ENCODE measurements at regions not wholly inside any gene's neighbourhood (a gene's known extent, or its start where the extent isn't known, plus 50 kb on each side); places are given as distances from the start of the nearest gene placed in this dataset.
"Not testable (repeated sequence)": the region's sequence is repeated elsewhere in the genome, so short reads cannot be mapped to it uniquely, and the experiment has no call there.

DNA sequence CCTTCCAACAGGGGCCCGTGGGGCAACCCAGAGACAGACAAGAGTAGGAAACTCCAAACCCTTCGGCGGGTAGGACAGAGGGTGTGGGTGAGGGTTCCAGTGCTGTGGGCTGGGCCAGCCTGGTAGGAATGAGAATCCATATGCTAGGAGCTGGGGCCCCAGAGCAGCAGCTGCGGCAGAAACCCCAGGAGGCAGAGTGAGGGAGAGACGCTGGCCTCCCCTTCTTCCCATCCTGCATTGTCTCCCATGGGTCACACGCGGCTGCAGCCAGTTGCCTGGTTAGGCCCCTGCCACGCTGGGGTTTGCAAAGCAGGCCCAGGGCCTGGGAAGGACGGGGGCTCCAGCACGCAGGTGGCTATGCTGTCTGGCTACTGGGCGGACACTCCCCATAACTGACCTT, 113.1 kb upstream of the CCZ1B start:
- not testable (repeated sequence) for DNase-seq

DNA sequence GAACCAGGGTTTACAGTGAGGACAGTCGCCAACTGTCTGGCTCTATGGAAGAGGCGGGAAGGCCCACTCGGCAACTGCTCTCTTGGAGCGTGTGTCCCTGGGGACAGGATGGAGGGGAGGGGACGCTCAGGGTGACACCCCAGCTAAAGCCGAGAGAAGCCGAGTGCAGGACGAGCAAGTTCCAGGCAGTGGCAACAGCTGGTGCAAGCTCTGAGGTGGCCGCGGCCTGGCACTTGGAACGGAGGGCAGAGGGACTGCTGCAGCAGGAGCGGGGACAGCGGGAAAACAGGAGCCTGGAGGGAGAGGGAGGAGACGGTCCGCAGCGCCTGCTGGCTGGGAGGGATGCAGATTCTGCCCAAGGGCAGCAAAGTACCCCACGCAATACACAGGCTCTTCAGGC, 113.8 kb upstream of the CCZ1B start:
- not testable (repeated sequence) for DNase-seq

- not testable (repeated sequence) for DNase-seq
Observed at GRCh38 chr7:6946873-6947272, 120.8 kb upstream of the CCZ1B start.

GRCh38 chr7:6950231-6950630, 124.2 kb upstream of the CCZ1B start:
- DNase-seq, result not testable (repeated sequence)

DNA sequence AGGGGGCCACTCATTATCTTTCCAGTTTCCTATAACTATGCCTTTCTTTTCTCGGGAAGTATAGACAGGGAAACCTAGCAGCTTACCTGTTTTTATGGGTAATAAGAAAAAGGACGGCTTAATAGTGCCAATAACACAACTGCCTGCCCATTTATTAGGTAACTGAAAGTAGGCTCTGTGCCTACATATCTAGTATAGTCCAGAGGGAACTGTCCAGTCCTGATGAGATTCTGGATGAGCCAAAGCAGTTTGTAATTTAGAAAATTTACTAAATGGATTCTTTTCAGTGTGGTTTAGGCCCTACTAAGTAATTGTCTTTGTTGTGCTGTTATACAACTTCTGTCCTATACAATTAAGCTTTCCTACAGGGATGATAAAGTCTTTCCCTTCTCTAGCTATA, 125.5 kb upstream of the CCZ1B start:
- not testable (repeated sequence) for DNase-seq

DNA sequence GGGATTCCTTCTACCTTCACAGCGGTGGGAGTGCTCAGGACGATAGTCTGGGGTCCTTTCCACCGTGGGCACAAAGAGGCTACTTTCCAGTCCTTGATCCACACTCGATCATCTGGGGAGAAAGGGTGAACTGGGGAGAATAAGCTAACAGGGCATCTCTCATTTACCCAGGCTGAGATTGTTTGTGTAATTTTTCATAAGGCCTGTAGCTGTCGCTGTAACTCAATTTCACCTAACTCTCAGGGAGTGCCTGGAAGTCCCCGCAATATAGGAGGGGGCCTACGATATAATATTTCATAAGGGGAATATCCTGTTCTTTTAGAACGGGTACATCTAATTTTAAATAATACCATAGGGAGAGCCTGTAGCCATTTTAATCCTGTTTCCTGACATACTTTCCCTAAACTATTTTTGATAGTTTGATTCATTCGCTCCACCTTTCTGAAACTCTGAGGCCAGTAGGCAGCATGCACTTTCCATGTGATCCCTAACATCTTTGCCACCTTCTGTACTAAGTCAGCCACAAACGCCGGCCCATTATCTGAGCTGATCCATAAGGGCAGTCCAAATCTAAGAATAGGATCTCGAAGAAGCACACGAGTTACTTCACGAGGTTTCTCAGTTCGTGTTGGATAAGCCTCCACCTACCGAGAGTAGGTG, 127.2 kb upstream of the CCZ1B start:
- DNase-seq, result not testable (repeated sequence)

- DNase-seq, result not testable (repeated sequence)
Observed at GRCh38 chr7:6953798-6954181, 127.7 kb upstream of the CCZ1B start.

DNA sequence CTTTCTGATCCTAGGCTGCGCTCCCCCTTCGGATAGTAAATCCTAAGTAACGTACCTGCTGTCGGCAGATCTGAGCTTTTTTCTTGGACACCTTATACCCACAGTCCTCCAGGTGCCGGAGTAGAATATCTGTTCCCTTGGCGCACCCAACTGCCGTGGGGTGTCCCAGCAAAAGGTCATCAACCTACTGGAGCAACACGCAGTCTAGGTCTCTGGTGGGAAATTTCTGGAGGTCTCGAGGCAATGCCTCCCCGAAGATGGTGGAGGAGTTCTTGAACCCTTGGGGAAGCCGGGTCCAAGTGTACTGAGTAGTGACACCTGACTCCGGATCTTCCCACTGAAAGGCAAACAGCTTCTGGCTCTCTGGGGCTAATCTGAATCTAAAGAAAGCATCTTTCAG, 129.3 kb upstream of the CCZ1B start:
- not testable (repeated sequence) for DNase-seq

DNA sequence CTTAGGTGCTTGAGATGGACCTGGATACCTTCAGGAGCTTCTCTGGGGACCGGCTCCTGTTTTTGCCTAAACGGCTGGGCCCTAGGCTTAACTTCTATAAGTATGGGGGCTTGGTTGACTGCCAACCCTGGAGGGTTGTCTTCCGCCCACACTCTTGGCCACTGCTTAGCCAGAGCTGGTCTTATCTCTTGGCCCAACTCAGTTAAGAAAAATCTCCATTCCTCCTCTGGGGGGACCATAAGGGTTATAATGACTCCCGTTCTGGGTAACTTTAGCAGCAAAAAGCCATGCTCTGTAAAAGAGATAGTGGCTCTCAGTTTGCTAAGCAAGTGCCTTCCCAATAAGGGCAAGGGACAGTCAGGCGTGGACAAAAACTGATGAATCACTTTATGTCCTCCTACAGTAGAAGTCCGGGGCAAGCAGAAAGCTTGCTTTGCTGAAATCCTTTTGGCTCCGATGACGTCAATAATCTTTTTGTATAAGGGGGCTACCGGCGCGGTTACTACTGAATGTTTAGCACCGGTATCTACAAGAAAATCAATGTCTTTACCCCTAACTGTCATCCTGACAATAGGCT, 130.0 kb upstream of the CCZ1B start:
- DNase-seq, result peak; percentile 43

- DNase-seq, result not testable (repeated sequence)
Observed at GRCh38 chr7:6958371-6958770, 132.3 kb upstream of the CCZ1B start.

GRCh38 chr7:6959942-6960341, 133.9 kb upstream of the CCZ1B start:
- not testable (repeated sequence) for DNase-seq

DNA sequence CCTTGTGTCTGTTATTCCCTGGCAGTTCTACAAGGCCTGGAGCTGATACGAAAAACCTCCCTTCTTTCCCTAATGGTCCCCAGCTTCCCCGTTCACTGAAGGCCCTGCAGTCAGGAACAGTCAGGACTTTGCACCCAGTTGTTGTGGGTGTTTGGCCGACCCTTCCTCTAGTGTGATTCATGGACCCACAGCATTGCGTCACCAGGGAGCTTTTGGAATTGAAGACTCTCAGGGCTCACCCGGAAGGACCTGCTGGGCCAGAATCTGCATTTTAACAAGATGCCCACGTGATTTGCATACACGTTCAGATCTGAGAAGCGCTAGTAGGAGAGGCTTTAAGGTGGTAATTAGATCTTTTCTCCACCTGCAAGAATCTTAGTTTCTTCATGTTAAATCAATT, 136.8 kb upstream of the CCZ1B start:
- not testable (repeated sequence) for DNase-seq

- DNase-seq, result peak; percentile 69
Observed at GRCh38 chr7:6965051-6965450, 139.0 kb upstream of the CCZ1B start.

GRCh38 chr7:6970180-6970579, 144.1 kb upstream of the CCZ1B start:
- not testable (repeated sequence) for DNase-seq

- not testable (repeated sequence) for DNase-seq
Observed at GRCh38 chr7:6974876-6975275, 148.8 kb upstream of the CCZ1B start.

DNA sequence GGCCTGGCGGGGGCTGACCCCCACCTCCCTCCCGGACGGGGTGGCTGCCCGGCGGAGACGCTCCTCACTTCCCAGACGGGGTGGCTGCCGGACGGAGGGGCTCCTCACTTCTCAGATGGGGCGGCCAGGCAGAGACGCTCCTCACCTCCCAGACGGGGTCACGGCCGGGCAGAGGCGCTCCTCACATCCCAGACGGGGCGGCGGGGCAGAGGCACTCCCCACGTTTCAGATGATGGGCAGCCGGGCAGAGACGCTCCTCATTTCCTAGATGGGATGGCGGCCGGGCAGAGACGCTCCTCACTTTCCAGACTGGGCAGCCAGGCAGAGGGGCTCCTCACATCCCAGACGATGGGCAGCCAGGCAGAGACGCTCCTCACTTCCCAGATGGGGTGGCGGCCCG, 149.3 kb upstream of the CCZ1B start:
- DNase-seq, result not testable (repeated sequence)

DNA sequence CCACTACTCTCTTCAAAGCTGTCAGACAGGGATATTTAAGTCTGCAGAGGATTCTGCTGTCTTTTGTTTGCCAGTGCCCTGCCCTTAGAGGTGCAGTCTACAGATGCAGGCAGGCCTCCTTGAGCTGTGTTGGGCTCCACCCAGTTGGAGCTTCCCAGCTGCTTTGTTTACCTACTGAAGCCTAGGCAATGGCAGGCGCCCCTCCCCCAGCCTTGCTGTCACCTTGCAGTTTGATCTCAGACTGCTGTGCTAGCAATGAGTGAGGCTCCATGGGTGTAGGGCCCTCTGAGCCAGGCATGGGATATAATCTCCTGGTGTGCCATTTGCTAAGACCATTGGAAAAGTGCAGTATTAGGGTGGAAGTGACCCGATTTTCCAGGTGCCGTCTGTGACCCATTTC, 151.3 kb upstream of the CCZ1B start:
- not testable (repeated sequence) for DNase-seq

DNA sequence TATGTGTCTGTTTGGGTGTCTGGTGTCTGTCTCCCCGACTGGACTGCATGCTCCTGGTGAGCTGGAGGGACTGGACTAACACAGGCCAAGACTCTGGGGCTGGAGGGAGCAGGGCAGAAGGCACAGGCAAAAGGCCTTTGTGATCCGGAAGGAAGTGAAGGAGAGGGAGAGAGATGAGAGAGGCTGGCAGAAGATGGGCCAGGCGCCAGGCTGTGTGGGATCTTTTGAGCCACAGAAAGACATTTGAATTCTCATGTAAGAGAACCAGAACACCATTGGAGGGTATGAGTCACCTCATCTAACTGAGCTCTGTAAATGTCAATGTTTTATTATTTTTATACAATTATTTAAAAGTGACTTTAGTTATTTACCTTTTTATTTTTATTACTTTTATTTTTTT, 152.3 kb upstream of the CCZ1B start:
- not testable (repeated sequence) for DNase-seq

- DNase-seq, result not testable (repeated sequence)
Observed at GRCh38 chr7:6979456-6979855, 153.4 kb upstream of the CCZ1B start.

DNA sequence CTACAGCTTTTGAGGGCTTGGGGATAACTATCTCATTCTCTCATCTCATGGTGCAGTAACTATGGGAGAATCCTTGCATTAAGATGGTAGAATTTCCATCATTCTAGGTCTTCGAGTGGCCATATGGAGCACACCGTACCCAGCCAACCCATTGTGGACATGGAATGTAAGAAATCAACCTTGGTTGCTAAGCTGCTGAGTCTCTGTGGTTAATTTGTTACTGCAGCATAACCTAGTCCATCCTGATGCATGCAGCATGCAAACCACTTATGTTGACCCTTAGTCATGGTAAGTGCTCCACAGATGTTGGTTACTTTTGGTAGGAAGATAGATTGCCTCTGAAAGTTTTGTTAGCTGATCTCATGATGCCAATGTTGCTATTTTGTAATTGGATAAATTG, 156.3 kb upstream of the CCZ1B start:
- DNase-seq, result not testable (repeated sequence)

GRCh38 chr7:6986892-6987291, 160.8 kb upstream of the CCZ1B start:
- DNase-seq, result not testable (repeated sequence)

DNA sequence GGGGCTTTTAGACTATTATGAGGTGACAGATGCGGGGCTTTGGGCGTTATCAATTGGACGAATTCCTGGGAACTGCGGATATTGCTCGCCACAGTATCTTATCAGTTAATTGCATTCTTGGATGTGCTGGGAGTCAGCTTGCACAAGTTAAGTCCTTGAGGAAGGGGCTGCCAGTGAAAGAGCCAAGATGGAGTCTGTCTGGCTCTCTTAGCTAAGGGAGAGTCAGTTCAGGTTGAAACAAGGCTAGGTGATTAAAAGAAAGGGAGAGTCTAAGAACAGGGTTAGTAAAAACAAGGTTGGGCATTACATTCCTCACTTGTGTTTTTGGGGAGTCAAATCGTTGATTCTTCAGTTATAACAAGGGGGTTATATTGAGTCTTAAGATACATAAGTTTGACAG, 162.5 kb upstream of the CCZ1B start:
- DNase-seq, result not testable (repeated sequence)

DNA sequence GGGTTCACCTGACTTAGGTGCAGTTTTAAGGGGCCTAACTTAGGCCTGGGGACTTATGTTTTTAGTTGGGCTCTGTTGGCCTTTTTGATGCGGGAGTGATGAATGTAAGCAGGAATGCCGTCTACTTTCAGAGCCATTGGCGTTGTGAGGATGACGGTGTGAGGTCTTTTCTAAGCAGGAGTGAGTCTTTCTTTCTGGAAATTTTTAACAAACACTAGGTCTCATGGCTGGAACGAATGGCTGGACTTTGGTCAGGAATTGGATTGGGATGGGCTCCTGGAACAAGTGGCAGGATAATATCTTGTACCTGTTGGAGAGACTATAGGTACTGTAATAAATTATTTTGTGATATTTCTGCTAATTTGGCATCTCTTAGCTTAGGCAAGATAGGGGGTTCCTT, 163.9 kb upstream of the CCZ1B start:
- DNase-seq, result not testable (repeated sequence)

DNA sequence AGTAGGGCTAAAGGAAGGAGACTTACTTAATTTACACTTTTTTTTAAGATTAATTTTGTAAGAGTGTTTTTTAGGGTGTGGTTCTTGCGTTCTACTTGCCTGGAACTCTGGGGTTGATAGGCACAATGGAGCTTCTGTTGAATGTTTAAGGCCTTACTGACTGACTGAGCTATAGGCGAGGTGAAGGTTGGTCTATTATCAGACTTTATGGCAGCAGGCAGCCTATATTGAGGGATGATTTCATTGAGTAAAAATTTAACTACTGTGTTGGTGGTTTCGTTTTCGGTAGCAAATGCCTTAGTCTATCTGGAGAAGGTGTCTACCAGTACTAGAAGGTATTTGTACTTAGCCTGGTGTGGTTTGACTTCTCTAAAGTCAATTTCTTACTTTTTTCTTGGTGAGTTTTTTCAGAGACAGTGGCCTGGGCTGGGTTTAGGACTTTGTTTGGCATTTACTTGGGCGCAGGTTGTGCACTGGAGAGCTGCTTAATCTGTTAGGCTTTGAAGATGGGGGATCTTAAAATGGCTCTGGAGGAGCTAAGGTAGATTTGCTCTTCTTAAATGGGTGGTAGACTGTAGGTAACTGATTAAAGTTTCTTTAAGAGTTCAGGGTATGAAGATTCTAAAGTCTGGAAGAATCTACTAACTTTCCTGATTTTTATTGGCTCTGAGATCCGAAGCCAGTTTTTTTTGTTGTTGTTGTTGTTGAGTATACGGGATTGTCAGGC, 164.5 kb upstream of the CCZ1B start:
- DNase-seq, result not testable (repeated sequence)
